Sigmoid colon (tissue), 6 donors: ENCODE measurements at regions not wholly inside any gene's neighbourhood (a gene's known extent, or its start where the extent isn't known, plus 50 kb on each side); places are given as distances from the start of the nearest gene placed in this dataset.

ENCODE experiments used
- DNase-seq: peaks from one replicate; pipeline ENCODE4 v3.0.0-alpha.2; 2019
- H3K27ac ChIP-seq, 4 donors: fragments of 200-600 bp; sonication (generic); one replicate each; pipeline ENCODE4 v1.5.1; 2016 to 2019; ENCODE audit warnings: mild to moderate bottlenecking in 1 of 4
- H3K27me3 ChIP-seq, 3 donors: fragments of 200-600 bp; sonication (generic); one replicate each; pipeline ENCODE4 v1.5.1; 2019; ENCODE audit warnings: mild to moderate bottlenecking in 1 of 3
- H3K36me3 ChIP-seq, 4 donors: fragments of 200-600 bp; sonication (generic); one replicate each; pipeline ENCODE4 v1.5.1; 2016 to 2019
- H3K4me1 ChIP-seq, 4 donors: fragments of 200-600 bp; sonication (generic); one replicate each; pipeline ENCODE4 v1.5.1; 2017 to 2019
- H3K4me3 ChIP-seq, 4 donors: fragments of 200-600 bp; sonication (generic); one replicate each; pipeline ENCODE4 v1.5.1; 2017 to 2019; ENCODE audit warnings: mild to moderate bottlenecking in 2 of 4, moderate library complexity in 1 of 4
- H3K9me3 ChIP-seq, 4 donors: fragments of 200-600 bp in 3 of 4; sonication (generic) in 3 of 4; one replicate each; pipeline versions ENCODE4 v1.5.1 to v1.6.1; 2013 to 2019
- CTCF ChIP-seq, 4 experiments: fragments of 450-650 bp in 3 of 4; fragments of 200-600 bp in 1 of 4; IDR thresholded peaks; one replicate each; pipeline ENCODE4 v1.5.1; 2016 to 2019; ENCODE audit warnings: antibody characterized with exemption in 4 of 4, mild to moderate bottlenecking in 3 of 4, moderate library complexity in 2 of 4
- EP300 ChIP-seq, 4 donors: sonication (generic); formaldehyde crosslinking; IDR thresholded peaks; one replicate each; pipeline ENCODE4 v1.6.1; 2017; ENCODE audit warnings: antibody characterized with exemption in 4 of 4
- POLR2A ChIP-seq, 2 donors: fragments of 450-650 bp; IDR thresholded peaks; one replicate each; pipeline ENCODE4 v1.6.1; 2016; ENCODE audit warnings: antibody characterized with exemption in 2 of 2, mild to moderate bottlenecking in 2 of 2, moderate library complexity in 2 of 2
- POLR2AphosphoS5 ChIP-seq, 4 donors: sonication (generic); formaldehyde crosslinking; IDR thresholded peaks; one replicate each; pipeline ENCODE4 v1.6.1; 2017; ENCODE audit warnings: antibody characterized with exemption in 4 of 4
- WGBS, 2 donors: extraction: QIAGEN DNeasy Blood & Tissue Kit; methylation state at CpG; one replicate each; pipeline ENCODE4 v1.1.7; 2013; 5-methylcytosine and 5-hydroxymethylcytosine counted together
- intact Hi-C: fragments of 100-400 bp; cut with DNase I; formaldehyde crosslinking; loops from one replicate; pipeline ENCODE4 v1.15.1; 2023
- donor health status: healthy with polysubstance abuse.
- donor health status: healthy.

- intact Hi-C loops, result no loop called here
- Histone ChIP-seq H3K9me3 (no peaks in the 10 kb centered on the region), H3K36me3 (no peaks in the 10 kb centered on the region), H3K27ac (no peak overlapping the region), H3K4me1 (no peaks in the 10 kb centered on the region), H3K27me3 (no peaks in the 10 kb centered on the region), H3K4me3 (no peak overlapping the region)
- 14 to 70% methylated on average over 6 of the region's 6 CpGs for WGBS, 2 donors
- no peak for DNase-seq
- no peak for TF ChIP-seq POLR2A (IDR thresholded peaks at IDR 0.05)
- TF ChIP-seq EP300 (IDR thresholded peaks at IDR 0.05), result no peak
- TF ChIP-seq CTCF (IDR thresholded peaks at IDR 0.05), result no peak
- no peak for TF ChIP-seq POLR2AphosphoS5 (IDR thresholded peaks at IDR 0.05)
Observed at GRCh38 chr13:109576331-109576813, 210.0 kb downstream of the IRS2 start.

GRCh38 chr13:109575821-109576220 is 210.6 kb downstream of the IRS2 start:
- H3K4me1 ChIP-seq, result no peaks in the 10 kb centered on the region
- WGBS, 2 donors, result 77 to 80% methylated on average over 3 of the region's 3 CpGs
- no peaks in the 10 kb centered on the region for H3K27me3 ChIP-seq
- DNase-seq, result no peak
- no peak for TF ChIP-seq POLR2AphosphoS5 (IDR thresholded peaks at IDR 0.05)
- no peak for TF ChIP-seq EP300 (IDR thresholded peaks at IDR 0.05)
- TF ChIP-seq CTCF (IDR thresholded peaks at IDR 0.05), result no peak
- no peak for TF ChIP-seq POLR2A (IDR thresholded peaks at IDR 0.05)
- no peaks in the 10 kb centered on the region for H3K36me3 ChIP-seq
- no peaks in the 10 kb centered on the region for H3K9me3 ChIP-seq
- no peak overlapping the region for H3K27ac ChIP-seq
- intact Hi-C loops, result no loop called here
- H3K4me3 ChIP-seq, result no peak overlapping the region

GRCh38 chr13:109572389-109572788 is 214.0 kb downstream of the IRS2 start:
- TF ChIP-seq EP300 (IDR thresholded peaks at IDR 0.05) (no peak), POLR2A (IDR thresholded peaks at IDR 0.05) (no peak), POLR2AphosphoS5 (IDR thresholded peaks at IDR 0.05) (no peak), CTCF (IDR thresholded peaks at IDR 0.05) (no peak)
- 92% methylated on average over 6 of the region's 6 CpGs for whole genome bisulfite sequencing, 2 donors
- no peaks in the 10 kb centered on the region for H3K27me3 ChIP-seq
- no peak overlapping the region for H3K4me3 ChIP-seq
- no peaks in the 10 kb centered on the region for H3K4me1 ChIP-seq
- DNase-seq, result no peak
- no peaks in the 10 kb centered on the region for H3K9me3 ChIP-seq
- no peaks in the 10 kb centered on the region for H3K36me3 ChIP-seq
- H3K27ac ChIP-seq, result no peak overlapping the region
- intact Hi-C loops, result no loop called here

- Histone ChIP-seq H3K27ac (no peak overlapping the region), H3K9me3 (no peaks in the 10 kb centered on the region), H3K4me1 (no peaks in the 10 kb centered on the region), H3K36me3 (no peaks in the 10 kb centered on the region), H3K4me3 (no peak overlapping the region), H3K27me3 (no peaks in the 10 kb centered on the region)
- intact Hi-C loops, result no loop called here
- TF ChIP-seq EP300 (IDR thresholded peaks at IDR 0.05) (no peak), POLR2A (IDR thresholded peaks at IDR 0.05) (no peak)
- no peak for DNase-seq
- 70 to 85% methylated on average over 11 of the region's 11 CpGs for WGBS, 2 donors
Observed at GRCh38 chr13:109569958-109570711, 216.2 kb downstream of the IRS2 start.

- WGBS, 2 donors, result 32 to 67% methylated on average over 4 of the region's 4 CpGs
- no peak for DNase-seq
- no peaks in the 10 kb centered on the region for H3K4me1 ChIP-seq
Observed at GRCh38 chr13:109568339-109568818, 218.0 kb downstream of the IRS2 start.

More at GRCh38 chr13:109568339-109568818, 218.0 kb downstream of the IRS2 start:
- no peak for TF ChIP-seq POLR2A (IDR thresholded peaks at IDR 0.05)
- TF ChIP-seq CTCF (IDR thresholded peaks at IDR 0.05), result no peak
- no peak for TF ChIP-seq POLR2AphosphoS5 (IDR thresholded peaks at IDR 0.05)
- TF ChIP-seq EP300 (IDR thresholded peaks at IDR 0.05), result no peak
- H3K27me3 ChIP-seq, result no peaks in the 10 kb centered on the region
- H3K36me3 ChIP-seq, result no peaks in the 10 kb centered on the region
- no peaks in the 10 kb centered on the region for H3K9me3 ChIP-seq
- H3K4me3 ChIP-seq, result no peak overlapping the region
- H3K27ac ChIP-seq, result no peak overlapping the region
- intact Hi-C loops, result no loop called here
